ENCODE measurements at regions not wholly inside any gene's neighbourhood (a gene's known extent, or its start where the extent isn't known, plus 50 kb on each side); places are given as distances from the start of the nearest gene placed in this dataset.

DNA sequence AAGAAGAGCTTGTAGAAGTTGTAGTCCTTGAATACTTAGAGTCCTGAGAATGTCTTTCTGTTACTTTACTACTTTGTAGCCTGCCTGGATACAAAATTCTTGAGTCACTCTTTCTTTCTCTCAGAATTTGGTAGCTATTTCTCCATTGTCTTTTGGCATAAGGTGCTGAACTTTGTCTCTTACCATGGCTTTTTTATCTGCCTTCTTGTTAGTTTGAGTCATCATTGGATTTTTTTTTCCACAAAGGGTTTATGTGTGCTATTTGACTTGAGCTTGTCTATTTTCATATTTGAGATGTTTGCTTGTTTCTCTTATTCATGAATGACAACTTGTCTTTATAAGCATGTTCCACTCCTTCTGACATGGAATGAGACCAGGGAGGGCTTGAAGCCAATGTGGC, 74.5 kb upstream of the EXOC6 start:
- H3K4me3 ChIP-seq (ENCODE audit: insufficient read depth, low read length, poor library complexity, severe bottlenecking): no peak overlapping the region
- no peak overlapping the region for H3K4me2 ChIP-seq (ENCODE audit: low read depth, low read length, poor library complexity, severe bottlenecking)
- no peaks in the 10 kb centered on the region for H3K36me3 ChIP-seq (ENCODE audit: low read length)
- H2AFZ ChIP-seq (ENCODE audit: low read depth, low read length, severe bottlenecking): no peak overlapping the region
- no peaks in the 10 kb centered on the region for H3K79me2 ChIP-seq (ENCODE audit: insufficient read depth, low read length)
- no peaks in the 10 kb centered on the region for H4K20me1 ChIP-seq (ENCODE audit: low read depth, low read length)
- H3K27me3 ChIP-seq (ENCODE audit: low read length): no peaks in the 10 kb centered on the region
- H3K9ac ChIP-seq (ENCODE audit: low read length): no peak overlapping the region
- TF ChIP-seq CTCF (IDR thresholded peaks at IDR 0.05; ENCODE audit: insufficient read depth, low read length, poor library complexity, severe bottlenecking): no peak
- TF ChIP-seq EZH2phosphoT487 (conservative IDR thresholded peaks at IDR 0.05; ENCODE audit: low read length): no peak
- H3F3A ChIP-seq (ENCODE audit: insufficient read depth): no peaks in the 10 kb centered on the region
- no peaks in the 10 kb centered on the region for H3K9me3 ChIP-seq (ENCODE audit: insufficient read depth, low read length)
- H3K9me2 ChIP-seq (replicated peaks; ENCODE audit: insufficient read depth, low read length): no peaks in the 10 kb centered on the region
- H3K27ac ChIP-seq (ENCODE audit: low read depth, low read length): no peak overlapping the region

- Histone ChIP-seq H4K20me1 (ENCODE audit: low read depth, low read length) (no peaks in the 10 kb centered on the region), H3K4me2 (ENCODE audit: low read depth, low read length, poor library complexity, severe bottlenecking) (no peak overlapping the region), H3K27me3 (ENCODE audit: low read length) (no peaks in the 10 kb centered on the region)
Measured at GRCh38 chr10:92778091-92778490, 70.2 kb upstream of the EXOC6 start.

DNA sequence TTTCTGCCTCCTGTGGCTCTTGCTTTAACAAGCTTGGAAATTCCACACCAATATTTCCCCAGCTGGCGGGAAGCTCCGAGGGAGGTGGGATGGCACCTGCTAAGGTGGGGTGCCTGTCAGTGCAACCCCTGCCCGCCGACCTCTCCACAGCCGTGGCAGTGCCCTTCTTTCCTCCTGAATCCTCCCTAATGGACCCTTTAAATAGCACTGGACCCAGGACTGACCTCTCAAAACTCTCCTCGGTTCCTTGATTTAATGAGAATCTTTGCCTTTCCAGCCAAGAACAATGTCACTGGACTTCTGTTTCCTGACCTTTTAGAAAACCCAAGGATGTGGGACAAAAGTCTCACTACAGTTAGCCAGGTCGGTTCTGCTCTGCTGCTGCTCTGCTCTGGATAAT, 63.2 kb upstream of the EXOC6 start:
- Histone ChIP-seq H3K27me3 (ENCODE audit: low read length) (no peaks in the 10 kb centered on the region), H3K27ac (ENCODE audit: low read depth, low read length) (no peak overlapping the region), H2AFZ (ENCODE audit: low read depth, low read length, severe bottlenecking) (no peak overlapping the region), H3K4me3 (ENCODE audit: insufficient read depth, low read length, poor library complexity, severe bottlenecking) (no peak overlapping the region), H3K9me3 (ENCODE audit: insufficient read depth, low read length) (no peaks in the 10 kb centered on the region), H3F3A (ENCODE audit: insufficient read depth) (peaks cover 3% of the 10 kb centered on the region; the same call in 1 of the 2 replicates), H4K20me1 (ENCODE audit: low read depth, low read length) (no peaks in the 10 kb centered on the region), H3K9me2 (replicated peaks; ENCODE audit: insufficient read depth, low read length) (no peaks in the 10 kb centered on the region), H3K9ac (ENCODE audit: low read length) (no peak overlapping the region), H3K36me3 (ENCODE audit: low read length) (no peaks in the 10 kb centered on the region), H3K79me2 (ENCODE audit: insufficient read depth, low read length) (no peaks in the 10 kb centered on the region), H3K4me2 (ENCODE audit: low read depth, low read length, poor library complexity, severe bottlenecking) (no peak overlapping the region)
- TF ChIP-seq CTCF (IDR thresholded peaks at IDR 0.05; ENCODE audit: insufficient read depth, low read length, poor library complexity, severe bottlenecking) (no peak), EZH2phosphoT487 (conservative IDR thresholded peaks at IDR 0.05; ENCODE audit: low read length) (no peak)

More at GRCh38 chr10:92778091-92778490, 70.2 kb upstream of the EXOC6 start:
- Histone ChIP-seq H3K9ac (ENCODE audit: low read length) (no peak overlapping the region), H3K9me3 (ENCODE audit: insufficient read depth, low read length) (no peaks in the 10 kb centered on the region), H3K27ac (ENCODE audit: low read depth, low read length) (no peak overlapping the region), H3K36me3 (ENCODE audit: low read length) (no peaks in the 10 kb centered on the region), H3K79me2 (ENCODE audit: insufficient read depth, low read length) (no peaks in the 10 kb centered on the region), H3F3A (ENCODE audit: insufficient read depth) (no peaks in the 10 kb centered on the region), H3K4me3 (ENCODE audit: insufficient read depth, low read length, poor library complexity, severe bottlenecking) (no peak overlapping the region), H2AFZ (ENCODE audit: low read depth, low read length, severe bottlenecking) (no peak overlapping the region), H3K9me2 (replicated peaks; ENCODE audit: insufficient read depth, low read length) (no peaks in the 10 kb centered on the region)
- TF ChIP-seq EZH2phosphoT487 (conservative IDR thresholded peaks at IDR 0.05; ENCODE audit: low read length) (no peak), CTCF (IDR thresholded peaks at IDR 0.05; ENCODE audit: insufficient read depth, low read length, poor library complexity, severe bottlenecking) (no peak)
